H1 (cell line): ENCODE measurements at regions not wholly inside any gene's neighbourhood (a gene's known extent, or its start where the extent isn't known, plus 50 kb on each side); places are given as distances from the start of the nearest gene placed in this dataset.

Experiments used
- CTCF ChIA-PET: fragments of 300-600 bp; sonication (Branson Sonifier 250); formaldehyde crosslinking; loops from one replicate; lab custom pipeline; 2021; ENCODE audit not compliant: partially characterized antibody; lab: Charles Lee
- POLR2A ChIA-PET: fragments of 300-600 bp; sonication (Branson Sonifier 250); formaldehyde crosslinking; loops from one replicate; lab custom pipeline; 2021; ENCODE audit warnings: inconsistent platforms; ENCODE audit not compliant: partially characterized antibody; lab: Charles Lee
- DNase-seq, 2 experiments: peaks; one replicate each; pipeline versions ENCODE4 v3.0.0 to v3.0.0-alpha.2; 2010 to 2022; ENCODE audit warnings: low spot score in 2 of 2, low read depth in 1 of 2, mixed read lengths in 1 of 2
- FAIRE-seq: peaks from 2 replicates; lab custom pipeline; 2011; peaks lifted over from hg19 to GRCh38; lab: Jason Lieb, UNC
- H2AFZ ChIP-seq: 2 replicates; pipeline ENCODE4 v1.8.1; 2012; ENCODE audit warnings: low read length, inconsistent platforms
- H2AK5ac ChIP-seq: 2 replicates; pipeline ENCODE4 v1.6.1; 2013; ENCODE audit warnings: low read depth, low read length
- H2BK120ac ChIP-seq: replicated peaks from 2 replicates; pipeline ENCODE3; 2013; ENCODE audit warnings: low read depth, low read length, inconsistent platforms
- H2BK12ac ChIP-seq: 2 replicates; pipeline ENCODE4 v1.6.1; 2013; ENCODE audit warnings: low read depth, low read length
- H2BK15ac ChIP-seq: 2 replicates; pipeline ENCODE4 v1.6.1; 2013; ENCODE audit warnings: low read length
- H2BK20ac ChIP-seq: 2 replicates; pipeline ENCODE4 v1.6.1; 2013; ENCODE audit warnings: low read length
- H2BK5ac ChIP-seq: 2 replicates; pipeline ENCODE4 v1.6.1; 2013; ENCODE audit warnings: low read depth, low read length
- H3K14ac ChIP-seq: 2 replicates; pipeline ENCODE4 v1.6.1; 2013; ENCODE audit warnings: inconsistent platforms; ENCODE audit not compliant: insufficient read length
- H3K18ac ChIP-seq: 2 replicates; pipeline ENCODE4 v1.6.1; 2013; ENCODE audit warnings: low read length; ENCODE audit errors: extremely low read depth
- H3K23ac ChIP-seq: 2 replicates; pipeline ENCODE4 v1.6.1; 2013; ENCODE audit warnings: inconsistent platforms; ENCODE audit not compliant: insufficient read length
- H3K23me2 ChIP-seq: 2 replicates; pipeline ENCODE4 v1.6.1; 2013; ENCODE audit warnings: low read depth, low read length
- H3K27ac ChIP-seq: 2 replicates; pipeline ENCODE4 v1.6.1; 2011; ENCODE audit warnings: low read depth, low read length, inconsistent platforms
- H3K27me3 ChIP-seq, 4 experiments: replicated peaks in 1 of 4; 1 replicate in 1 of 4; 2 replicates in 3 of 4; pipeline versions ENCODE4 v1.6.1 to v1.8.1; 2011 to 2013; ENCODE audit warnings: low read length in 3 of 4, mild to moderate bottlenecking in 3 of 4, inconsistent platforms in 2 of 4, mixed read lengths in 2 of 4, moderate library complexity in 1 of 4; ENCODE audit not compliant: control insufficient read depth in 3 of 4, insufficient read depth in 3 of 4; ENCODE audit errors: extremely low read depth in 1 of 4
- H3K36me3 ChIP-seq, 4 experiments: 2 replicates each; pipeline versions ENCODE4 v1.6.1 to v1.8.1; 2011 to 2013; ENCODE audit warnings: mild to moderate bottlenecking in 4 of 4, low read length in 3 of 4, moderate library complexity in 2 of 4, control low read depth in 1 of 4, inconsistent platforms in 1 of 4; ENCODE audit not compliant: insufficient read depth in 4 of 4, control insufficient read depth in 2 of 4
- H3K4ac ChIP-seq: replicated peaks from 2 replicates; pipeline ENCODE3; 2013; ENCODE audit warnings: low read length, low read depth, mixed read lengths, inconsistent platforms; ENCODE audit not compliant: insufficient read length
- H3K4me1 ChIP-seq, 4 experiments: replicated peaks in 1 of 4; 1 replicate in 1 of 4; 2 replicates in 3 of 4; pipeline versions ENCODE4 v1.6.1 to v1.8.1; 2011 to 2013; ENCODE audit warnings: low read length in 3 of 4, inconsistent platforms in 2 of 4, mixed read lengths in 1 of 4; ENCODE audit not compliant: insufficient read depth in 4 of 4, control insufficient read depth in 3 of 4
- H3K4me2 ChIP-seq, 2 experiments: 2 replicates each; pipeline versions ENCODE4 v1.6.1 to v1.8.1; 2011 to 2013; ENCODE audit warnings: low read depth in 2 of 2, low read length in 2 of 2, control low read depth in 1 of 2, inconsistent platforms in 1 of 2, mild to moderate bottlenecking in 1 of 2; ENCODE audit not compliant: insufficient read depth in 1 of 2
- H3K4me3 ChIP-seq, 4 experiments: fragments of 200-600, 300-600 bp in 1 of 4; sonication (generic), shearing (Covaris generic), sonication (Bioruptor Twin) in 1 of 4; 2 replicates each; pipeline versions ENCODE4 v1.5.1 to v1.8.1; 2011 to 2016; ENCODE audit warnings: low read length in 4 of 4, low read depth in 3 of 4, control low read depth in 2 of 4, inconsistent platforms in 2 of 4, mild to moderate bottlenecking in 2 of 4, mixed read lengths in 1 of 4, moderate library complexity in 1 of 4; ENCODE audit not compliant: insufficient read depth in 2 of 4; ENCODE audit errors: extremely low read depth in 1 of 4
- H3K56ac ChIP-seq: replicated peaks from 2 replicates; pipeline ENCODE3; 2013; ENCODE audit warnings: low read depth, mild to moderate bottlenecking, mixed read lengths, low read length, inconsistent platforms; ENCODE audit not compliant: insufficient read length
- H3K79me1 ChIP-seq: 2 replicates; pipeline ENCODE4 v1.6.1; 2013; ENCODE audit warnings: low read depth, low read length, control low read depth
- H3K79me2 ChIP-seq, 2 experiments: 2 replicates each; pipeline versions ENCODE4 v1.6.1 to v1.8.1; 2012 to 2013; ENCODE audit warnings: low read length in 2 of 2, mild to moderate bottlenecking in 2 of 2, inconsistent platforms in 1 of 2; ENCODE audit not compliant: insufficient read depth in 2 of 2, control insufficient read depth in 1 of 2
- H3K9ac ChIP-seq, 4 experiments: replicated peaks in 1 of 4; 1 replicate in 1 of 4; 2 replicates in 3 of 4; pipeline versions ENCODE4 v1.6.1 to v1.8.1; 2011 to 2013; ENCODE audit warnings: low read depth in 3 of 4, low read length in 3 of 4, control low read depth in 2 of 4, mild to moderate bottlenecking in 2 of 4, moderate library complexity in 2 of 4, inconsistent platforms in 1 of 4; ENCODE audit errors: extremely low read depth in 1 of 4
- H3K9me3 ChIP-seq, 2 experiments: 2 replicates each; pipeline versions ENCODE4 v1.6.1 to v1.8.1; 2012 to 2013; ENCODE audit warnings: mild to moderate bottlenecking in 2 of 2, moderate library complexity in 2 of 2, control low read depth in 1 of 2, inconsistent platforms in 1 of 2, low read depth in 1 of 2, low read length in 1 of 2, mixed read lengths in 1 of 2; ENCODE audit not compliant: insufficient read depth in 2 of 2
- H4K20me1 ChIP-seq, 2 experiments: replicated peaks in 1 of 2; 2 replicates each; pipeline versions ENCODE3 to v1.8.1; 2011 to 2013; ENCODE audit warnings: inconsistent platforms in 2 of 2, low read length in 2 of 2, mild to moderate bottlenecking in 1 of 2; ENCODE audit not compliant: insufficient read depth in 2 of 2, control insufficient read depth in 1 of 2
- H4K5ac ChIP-seq: 2 replicates; pipeline ENCODE4 v1.6.1; 2013; ENCODE audit warnings: low read length, low read depth, mixed read lengths, inconsistent platforms; ENCODE audit not compliant: insufficient read length
- H4K8ac ChIP-seq: 2 replicates; pipeline ENCODE4 v1.8.0; 2013; ENCODE audit warnings: mild to moderate bottlenecking, moderate library complexity, low read length, inconsistent platforms; ENCODE audit not compliant: insufficient read depth; ENCODE audit errors: extremely low read depth
- H4K91ac ChIP-seq: replicated peaks from 2 replicates; pipeline ENCODE3; 2013; ENCODE audit warnings: low read length, mixed read lengths, inconsistent platforms; ENCODE audit not compliant: insufficient read length
- ASH2L ChIP-seq: fragments of 200-600, 300-600 bp; sonication (generic); IDR thresholded peaks from one replicate; pipeline ENCODE4 v1.7.1; 2017; ENCODE audit warnings: low read length
- JUN ChIP-seq: IDR thresholded peaks from 2 replicates; pipeline ENCODE4 v1.6.1; 2011; ENCODE audit warnings: low read depth, mild to moderate bottlenecking, improper control_type of control experiment, low read length
- TBP ChIP-seq: IDR thresholded peaks from 2 replicates; pipeline ENCODE4 v1.6.1; 2011; ENCODE audit warnings: low read depth, low read length, improper control_type of control experiment
- WGBS, 2 experiments: shearing (Covaris generic) in 1 of 2; methylation state at CpG; one replicate each; pipeline versions ENCODE4 v1.1.6 to v1.1.7; 2013 to 2015; ENCODE audit warnings: low lambda C conversion rate in 2 of 2, mixed read lengths in 2 of 2, inconsistent platforms in 1 of 2, low coverage in 1 of 2, missing lambda C conversion rate in 1 of 2; ENCODE audit not compliant: insufficient replicate concordance in 2 of 2, insufficient coverage in 1 of 2, insufficient read length in 1 of 2; ENCODE audit errors: extremely low coverage in 1 of 2, missing lambda C conversion rate in 1 of 2; 5-methylcytosine and 5-hydroxymethylcytosine counted together

DNA sequence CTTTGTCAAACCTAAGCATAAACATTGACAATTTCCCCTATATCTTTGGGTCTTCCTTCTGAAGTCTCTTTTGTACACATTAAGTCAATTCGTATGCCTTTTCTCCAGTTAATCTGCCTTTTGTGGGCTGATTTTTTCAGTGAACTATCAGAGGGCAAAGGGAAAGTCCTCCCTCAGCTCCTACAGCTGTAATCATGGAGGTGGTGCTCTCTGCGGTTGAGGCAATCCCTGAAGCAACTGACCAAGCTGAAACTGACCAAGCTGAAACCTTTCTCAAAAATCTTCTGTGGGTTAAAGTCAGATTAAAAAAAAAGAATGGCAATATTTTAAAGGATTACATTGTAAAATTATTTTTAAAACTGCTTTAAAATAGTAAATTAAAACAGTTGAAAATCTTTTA lies 105.8 kb upstream of the DNAJC10 start:
- Histone ChIP-seq H3K4me2 (no peak overlapping the region), H3K18ac (no peak overlapping the region), H3K4ac (no peak overlapping the region), H3K36me3 (no peaks in the 10 kb centered on the region), H2AFZ (no peak overlapping the region), H4K5ac (no peak overlapping the region), H3K4me3 (no peak overlapping the region), H3K4me1 (no peaks in the 10 kb centered on the region), H3K9ac (no peak overlapping the region), H3K27me3 (no peaks in the 10 kb centered on the region), H3K56ac (no peak overlapping the region), H4K8ac (no peak overlapping the region), H3K14ac (no peak overlapping the region), H3K27ac (no peak overlapping the region), H2BK120ac (no peak overlapping the region), H4K91ac (no peak overlapping the region), H2AK5ac (no peak overlapping the region), H2BK20ac (no peak overlapping the region), H3K79me1 (no peaks in the 10 kb centered on the region), H3K9me3 (peaks cover 0 to 4% of the 10 kb centered on the region in 2 experiments; a peak in 1 of 4 replicates), H3K23ac (no peak overlapping the region), H2BK15ac (no peak overlapping the region), H3K23me2 (no peaks in the 10 kb centered on the region), H3K79me2 (no peaks in the 10 kb centered on the region), H4K20me1 (no peaks in the 10 kb centered on the region), H2BK5ac (no peak overlapping the region), H2BK12ac (no peak overlapping the region)
- ChIA-PET CTCF (interaction anchor here (1.1 to 2.4 kb wide), 10 partner anchors 8 to 423 kb away, joined by 3 to 17 read pairs (median 5); no protein-coding TSS in a partner anchor), POLR2A (no interaction called here)
- WGBS, 2 experiments = 96% methylated on average over 2 of the region's 2 CpGs; no CpG with 5 or more reads in 1 of the 2 experiments
- no peak for FAIRE-seq
- no peak for DNase-seq
- TF ChIP-seq TBP (no peak), ASH2L (no peak), JUN (no peak)
